ENCODE measurements at regions not wholly inside any gene's neighbourhood (a gene's known extent, or its start where the extent isn't known, plus 50 kb on each side); places are given as distances from the start of the nearest gene placed in this dataset.
A peak's percentile ranks its signal among the peaks of the same experiment; 100 is the strongest.

- intact Hi-C loops (cut with DNase I), result no loop called here
- no peak overlapping the region for H3K4me3 ChIP-seq
- TF ChIP-seq, protein P1, sequence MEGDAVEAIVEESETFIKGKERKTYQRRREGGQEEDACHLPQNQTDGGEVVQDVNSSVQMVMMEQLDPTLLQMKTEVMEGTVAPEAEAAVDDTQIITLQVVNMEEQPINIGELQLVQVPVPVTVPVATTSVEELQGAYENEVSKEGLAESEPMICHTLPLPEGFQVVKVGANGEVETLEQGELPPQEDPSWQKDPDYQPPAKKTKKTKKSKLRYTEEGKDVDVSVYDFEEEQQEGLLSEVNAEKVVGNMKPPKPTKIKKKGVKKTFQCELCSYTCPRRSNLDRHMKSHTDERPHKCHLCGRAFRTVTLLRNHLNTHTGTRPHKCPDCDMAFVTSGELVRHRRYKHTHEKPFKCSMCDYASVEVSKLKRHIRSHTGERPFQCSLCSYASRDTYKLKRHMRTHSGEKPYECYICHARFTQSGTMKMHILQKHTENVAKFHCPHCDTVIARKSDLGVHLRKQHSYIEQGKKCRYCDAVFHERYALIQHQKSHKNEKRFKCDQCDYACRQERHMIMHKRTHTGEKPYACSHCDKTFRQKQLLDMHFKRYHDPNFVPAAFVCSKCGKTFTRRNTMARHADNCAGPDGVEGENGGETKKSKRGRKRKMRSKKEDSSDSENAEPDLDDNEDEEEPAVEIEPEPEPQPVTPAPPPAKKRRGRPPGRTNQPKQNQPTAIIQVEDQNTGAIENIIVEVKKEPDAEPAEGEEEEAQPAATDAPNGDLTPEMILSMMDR (IDR thresholded peaks at IDR 0.05), result no peak
- H3K27ac ChIP-seq, result no peak overlapping the region
- ATAC-seq, result no peak
- H3K9me3 ChIP-seq, result no peaks in the 10 kb centered on the region
- H3K4me1 ChIP-seq, result peaks cover 21% of the 10 kb centered on the region
- no peaks in the 10 kb centered on the region for H3K27me3 ChIP-seq
- DNase-seq, result no peak
- H3K36me3 ChIP-seq, result no peaks in the 10 kb centered on the region
Measured at GRCh38 chr18:10402871-10403559, 51.4 kb upstream of the APCDD1 start.

GRCh38 chr18:10403708-10404107, 50.7 kb upstream of the APCDD1 start:
- no peak overlapping the region for H3K4me3 ChIP-seq
- TF ChIP-seq, protein P1 (IDR thresholded peaks at IDR 0.05), result no peak
- no peaks in the 10 kb centered on the region for H3K36me3 ChIP-seq
- H3K27ac ChIP-seq, result peak overlapping the region; percentile 52
- no peak for ATAC-seq
- intact Hi-C loops (cut with DNase I), result no loop called here
- H3K27me3 ChIP-seq, result no peaks in the 10 kb centered on the region
- no peaks in the 10 kb centered on the region for H3K9me3 ChIP-seq
- peaks cover 21% of the 10 kb centered on the region for H3K4me1 ChIP-seq
- DNase-seq, result no peak

DNA sequence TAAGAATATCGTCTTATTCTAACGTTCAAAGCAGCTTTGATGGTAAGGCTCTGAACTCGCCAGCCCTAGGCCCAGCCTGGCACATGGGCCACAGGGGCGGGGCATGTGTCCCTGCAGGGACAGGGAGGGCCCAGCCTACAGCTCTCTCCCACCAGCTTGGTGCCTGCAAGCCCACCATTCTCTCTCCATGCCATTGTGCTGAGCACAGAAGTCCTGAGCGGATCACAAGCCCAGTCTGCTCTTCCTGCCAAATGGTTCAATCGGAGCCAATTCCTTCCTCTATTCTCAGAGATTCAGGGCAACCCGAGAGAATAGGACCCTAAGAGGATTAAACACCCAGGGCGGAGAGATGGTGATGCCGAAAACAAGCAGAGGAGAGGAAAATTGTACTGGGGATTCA, 50.3 kb upstream of the APCDD1 start:
- H3K27ac ChIP-seq, result peak overlapping the region; percentile 52
- intact Hi-C loops (cut with DNase I), result no loop called here
- no peaks in the 10 kb centered on the region for H3K27me3 ChIP-seq
- H3K4me3 ChIP-seq, result no peak overlapping the region
- TF ChIP-seq, protein P1 (IDR thresholded peaks at IDR 0.05), result no peak
- H3K9me3 ChIP-seq, result no peaks in the 10 kb centered on the region
- no peaks in the 10 kb centered on the region for H3K36me3 ChIP-seq
- no peak for DNase-seq
- H3K4me1 ChIP-seq, result peaks cover 21% of the 10 kb centered on the region
- peak; percentile 22 for ATAC-seq
